ENCODE measurements at regions not wholly inside any gene's neighbourhood (a gene's known extent, or its start where the extent isn't known, plus 50 kb on each side); places are given as distances from the start of the nearest gene placed in this dataset.

- DNase-seq (ENCODE audit: low spot score) = no peak
- H3K27ac ChIP-seq = no peak overlapping the region
- H3K4me3 ChIP-seq = no peak overlapping the region
- no peak for TF ChIP-seq CTCF (IDR thresholded peaks at IDR 0.05)
These were observed 129.2 kb downstream of the RPS24 start for GRCh38 chr10:78162853-78163252.

- no peak for TF ChIP-seq CTCF (IDR thresholded peaks at IDR 0.05)
- H3K27ac ChIP-seq = no peak overlapping the region
- DNase-seq (ENCODE audit: low spot score) = no peak
- H3K4me3 ChIP-seq = no peak overlapping the region
These were observed 131.0 kb downstream of the RPS24 start for GRCh38 chr10:78164702-78165101.

DNA sequence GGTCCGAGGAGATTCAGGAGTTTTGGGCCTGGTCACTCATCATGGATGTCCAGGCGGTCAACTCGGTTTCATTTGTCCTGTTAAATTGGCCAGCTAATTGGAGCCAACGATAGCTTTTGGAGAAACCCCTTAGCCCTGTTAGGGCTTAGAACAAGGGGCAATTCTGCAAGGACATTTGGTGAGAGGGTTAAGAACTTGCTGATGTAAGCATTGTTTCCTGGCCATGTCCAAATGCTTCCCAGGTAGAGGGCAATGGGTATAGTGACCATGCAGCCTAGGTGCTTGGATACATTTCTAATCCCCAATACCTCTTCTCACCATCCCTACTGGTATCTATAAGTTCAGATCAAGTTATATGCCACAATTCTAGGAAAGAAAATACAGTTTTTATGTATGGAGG lies 131.5 kb downstream of the RPS24 start:
- Histone ChIP-seq H3K4me3 (no peak overlapping the region), H3K27ac (no peak overlapping the region)
- no peak for DNase-seq (ENCODE audit: low spot score)
- TF ChIP-seq CTCF (IDR thresholded peaks at IDR 0.05) = no peak

DNA sequence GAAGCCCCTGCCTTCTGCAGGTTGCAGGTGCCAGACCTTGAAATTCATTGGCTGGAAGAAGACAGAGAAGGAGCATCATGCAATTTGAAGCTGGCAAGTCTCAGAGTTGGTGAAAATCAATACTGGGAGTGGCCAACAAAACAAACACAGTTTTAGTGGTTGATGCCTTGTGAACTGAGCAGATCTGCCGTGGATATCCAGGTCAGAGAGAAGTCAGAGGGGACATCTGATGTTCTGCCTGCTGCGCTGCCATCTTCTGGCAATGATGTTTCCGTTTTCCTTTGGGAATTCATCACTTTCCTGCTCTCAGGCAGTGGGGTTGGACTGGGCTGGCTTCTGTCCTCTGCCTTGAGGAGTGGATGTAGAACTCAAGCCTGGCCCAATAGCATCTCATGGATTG lies 132.0 kb downstream of the RPS24 start:
- Histone ChIP-seq H3K4me3 (no peak overlapping the region), H3K27ac (no peak overlapping the region)
- DNase-seq (ENCODE audit: low spot score) = no peak
- no peak for TF ChIP-seq CTCF (IDR thresholded peaks at IDR 0.05)

- DNase-seq (ENCODE audit: low spot score) = no peak
- no peak overlapping the region for H3K27ac ChIP-seq
- TF ChIP-seq CTCF (IDR thresholded peaks at IDR 0.05) = no peak
- no peak overlapping the region for H3K4me3 ChIP-seq
These were observed 132.6 kb downstream of the RPS24 start for GRCh38 chr10:78166261-78166660.

- H3K27ac ChIP-seq = no peak overlapping the region
- H3K4me3 ChIP-seq = no peak overlapping the region
- TF ChIP-seq CTCF (IDR thresholded peaks at IDR 0.05) = no peak
- DNase-seq (ENCODE audit: low spot score) = no peak
These were observed 135.6 kb downstream of the RPS24 start for GRCh38 chr10:78169214-78169613.

GRCh38 chr10:78170026-78170475 lies 136.4 kb downstream of the RPS24 start:
- Histone ChIP-seq H3K4me3 (no peak overlapping the region), H3K27ac (no peak overlapping the region)
- DNase-seq (ENCODE audit: low spot score) = no peak
- TF ChIP-seq CTCF (IDR thresholded peaks at IDR 0.05) = no peak

Measured in coronary artery (tissue), 2 donors.